Cardiac fibroblast (primary cell): ENCODE measurements at regions not wholly inside any gene's neighbourhood (a gene's known extent, or its start where the extent isn't known, plus 50 kb on each side); places are given as distances from the start of the nearest gene placed in this dataset.
"Not testable (repeated sequence)": the region's sequence is repeated elsewhere in the genome, so short reads cannot be mapped to it uniquely, and the experiment has no call there.

Experiments
- DNase-seq, 2 donors: peaks; one replicate each; pipeline versions ENCODE4 v3.0.0 to v3.0.0-alpha.2; 2010; ENCODE audit warnings: low read depth in 2 of 2
- H3K4me3 ChIP-seq, 2 donors: replicated peaks in 1 of 2; 1 replicate in 1 of 2; 2 replicates in 1 of 2; pipeline ENCODE4 v1.5.1; 2011; ENCODE audit warnings: low read depth in 2 of 2, low read length in 2 of 2, mild to moderate bottlenecking in 2 of 2, moderate library complexity in 1 of 2
- CTCF ChIP-seq: IDR thresholded peaks from one replicate; pipeline ENCODE4 v1.5.1; 2011; ENCODE audit warnings: low read depth, mild to moderate bottlenecking, low read length, inconsistent platforms

GRCh38 chr6:26720663-26721218, 61.2 kb upstream of the ZNF322 start:
- H3K4me3 ChIP-seq, DNase-seq: not testable (repeated sequence)

DNA sequence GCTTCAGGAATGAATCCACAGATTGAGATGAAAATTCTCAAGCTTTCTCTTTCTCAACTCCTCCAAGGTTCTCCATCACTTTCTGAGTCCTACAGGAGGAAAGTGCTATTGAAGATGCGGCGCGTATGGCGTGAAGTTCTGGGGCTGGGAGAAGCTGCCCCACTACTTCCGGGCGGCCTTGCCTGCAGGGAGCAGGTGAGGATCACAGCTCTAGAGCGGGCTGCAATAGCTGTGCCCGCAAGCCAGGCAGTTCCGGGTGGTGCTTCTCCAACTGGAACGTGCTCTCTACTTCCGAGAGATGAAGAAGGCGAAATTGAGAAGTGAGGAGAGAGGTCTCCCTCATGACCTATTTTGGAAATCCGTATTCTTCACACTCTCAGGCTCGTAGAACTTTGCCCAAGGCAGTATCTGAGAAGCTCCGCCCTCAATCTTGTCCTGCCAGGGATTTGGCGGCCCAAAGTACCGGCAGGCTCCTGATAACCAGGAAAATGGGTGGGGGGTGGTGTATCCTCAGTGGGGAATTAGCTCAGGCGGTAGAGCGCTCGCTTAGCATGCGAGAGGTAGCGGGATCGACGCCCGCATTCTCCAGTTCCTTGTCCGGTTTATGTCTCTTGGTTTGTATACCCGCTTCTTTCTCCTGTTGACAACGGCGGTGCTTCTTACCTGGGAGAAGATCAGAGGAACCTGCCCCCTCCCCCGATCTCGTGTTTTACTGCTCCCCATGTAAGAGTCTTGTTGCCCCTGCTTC, 70.6 kb upstream of the ZNF322 start:
- not testable (repeated sequence) for H3K4me3 ChIP-seq, DNase-seq

GRCh38 chr6:26734776-26735472, 75.4 kb upstream of the ZNF322 start:
- DNase-seq, H3K4me3 ChIP-seq: not testable (repeated sequence)

- no peak for DNase-seq
- no peak for TF ChIP-seq CTCF
- H3K4me3 ChIP-seq: no peak overlapping the region
These were observed 80.3 kb upstream of the ZNF322 start for GRCh38 chr6:26739811-26740210.

GRCh38 chr6:26743157-26743821, 83.7 kb upstream of the ZNF322 start:
- TF ChIP-seq CTCF: no peak
- peak overlapping the region in 1 of 2 donors; percentile 11 for H3K4me3 ChIP-seq
- DNase-seq: peak; percentile 51 to 77

GRCh38 chr6:26743941-26744699, 84.6 kb upstream of the ZNF322 start:
- no peak for TF ChIP-seq CTCF
- peak overlapping the region in 1 of 2 donors; percentile 15 for H3K4me3 ChIP-seq
- no peak for DNase-seq

- DNase-seq, H3K4me3 ChIP-seq: not testable (repeated sequence)
These were observed 85.3 kb upstream of the ZNF322 start for GRCh38 chr6:26744837-26745282.

DNA sequence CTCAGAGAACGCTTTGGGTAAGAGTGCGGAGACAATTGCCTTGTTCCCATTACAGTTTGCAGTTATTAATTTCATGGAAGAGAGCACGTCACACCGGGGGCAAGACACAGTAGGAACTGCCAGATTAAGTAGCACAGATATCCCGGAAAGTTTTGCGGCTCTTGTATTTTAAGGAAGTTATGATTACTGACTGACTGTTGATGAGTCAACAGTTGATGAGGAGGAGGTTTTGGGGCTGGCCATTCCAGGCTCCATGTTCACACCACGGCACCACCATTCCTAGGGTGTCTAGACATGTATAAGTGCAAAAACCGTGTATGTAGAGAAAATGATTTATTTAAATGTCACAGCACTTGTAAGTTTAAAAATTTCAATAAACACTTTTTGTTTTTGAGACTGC, 86.4 kb upstream of the ZNF322 start:
- H3K4me3 ChIP-seq, DNase-seq: not testable (repeated sequence)

- DNase-seq, H3K4me3 ChIP-seq: not testable (repeated sequence)
These were observed 89.7 kb upstream of the ZNF322 start for GRCh38 chr6:26749126-26749758.

- DNase-seq: peak in 1 of 2 donors; percentile 53
- H3K4me3 ChIP-seq: not testable (repeated sequence)
These were observed 90.2 kb upstream of the ZNF322 start for GRCh38 chr6:26749759-26750126.
